HEK293 (cell line): ENCODE measurements at regions not wholly inside any gene's neighbourhood (a gene's known extent, or its start where the extent isn't known, plus 50 kb on each side); places are given as distances from the start of the nearest gene placed in this dataset.

Experiments used
- CTCF ChIA-PET: fragments of 350-600 bp; formaldehyde crosslinking; extraction: SDS; loops from one replicate; lab custom pipeline; 2021; ENCODE audit warnings: antibody characterized with exemption; lab: Yijun Ruan, JAX
- POLR2A ChIA-PET: fragments of 300-600 bp; formaldehyde crosslinking; extraction: SDS; loops from one replicate; lab custom pipeline; 2020; ENCODE audit warnings: antibody characterized with exemption, inconsistent platforms; lab: Yijun Ruan, JAX
- H3K27ac ChIP-seq: fragments of 200-500 bp; sonication (Bioruptor generic); 2 replicates; pipeline ENCODE4 v1.5.1; 2014; ENCODE audit warnings: low read depth, low read length, control low read depth, inconsistent platforms; ENCODE audit errors: extremely low read depth
- H3K36me3 ChIP-seq, 2 experiments: fragments of 200-500 bp in 1 of 2; sonication (Bioruptor generic) in 1 of 2; 1 replicate in 1 of 2; 2 replicates in 1 of 2; pipeline ENCODE4 v1.5.1; 2014 to 2017; ENCODE audit warnings: inconsistent platforms in 2 of 2, low read length in 2 of 2; ENCODE audit not compliant: control insufficient read depth in 2 of 2, insufficient read depth in 1 of 2
- H3K4me1 ChIP-seq: fragments of 200-500 bp; sonication (Bioruptor generic); 2 replicates; pipeline ENCODE4 v1.5.1; 2014; ENCODE audit warnings: mild to moderate bottlenecking, low read length, inconsistent platforms; ENCODE audit not compliant: control insufficient read depth, insufficient read depth
- H3K4me3 ChIP-seq: 2 replicates; pipeline ENCODE4 v1.5.1; 2011; ENCODE audit warnings: low read depth, mild to moderate bottlenecking, control low read depth, low read length, moderate library complexity
- H3K9me3 ChIP-seq: fragments of 200-500 bp; sonication (Bioruptor generic); 2 replicates; pipeline ENCODE4 v1.5.1; 2014; ENCODE audit warnings: low read depth, low read length, inconsistent platforms; ENCODE audit not compliant: control insufficient read depth, insufficient read depth
- KLF9 ChIP-seq: fragments of 450-650 bp; formaldehyde crosslinking; IDR thresholded peaks from 2 replicates; pipeline ENCODE4 v1.5.1; 2016; ENCODE audit warnings: missing biosample characterization, missing genetic modification characterization, low read depth
- MYNN ChIP-seq: fragments of 450-650 bp; formaldehyde crosslinking; IDR thresholded peaks from 2 replicates; pipeline ENCODE4 v1.5.1; 2016; ENCODE audit warnings: missing biosample characterization, missing genetic modification characterization, borderline replicate concordance
- SCRT1 ChIP-seq: fragments of 450-650 bp; formaldehyde crosslinking; IDR thresholded peaks from 2 replicates; pipeline ENCODE4 v1.5.1; 2016; ENCODE audit warnings: missing biosample characterization, missing genetic modification characterization, borderline replicate concordance
- SETDB1 ChIP-seq: IDR thresholded peaks from one replicate; pipeline ENCODE4 v1.6.1; 2017; ENCODE audit warnings: mild to moderate bottlenecking, low read length, moderate library complexity, mixed read lengths; ENCODE audit not compliant: insufficient read length
- ZNF157 ChIP-seq: fragments of 450-650 bp; formaldehyde crosslinking; IDR thresholded peaks from 2 replicates; pipeline ENCODE4 v1.5.1; 2016; ENCODE audit warnings: missing biosample characterization, missing genetic modification characterization
- ZNF16 ChIP-seq: fragments of 450-650 bp; formaldehyde crosslinking; IDR thresholded peaks from 2 replicates; pipeline ENCODE4 v1.5.1; 2016; ENCODE audit warnings: low read depth, missing biosample characterization, missing genetic modification characterization
- ZNF19 ChIP-seq: fragments of 450-650 bp; formaldehyde crosslinking; IDR thresholded peaks from 2 replicates; pipeline ENCODE4; 2016; ENCODE audit warnings: missing biosample characterization, missing genetic modification characterization, low read depth
- ZNF223 ChIP-seq: fragments of 450-650 bp; formaldehyde crosslinking; IDR thresholded peaks from 2 replicates; pipeline ENCODE4 v1.5.1; 2016; ENCODE audit warnings: missing biosample characterization, missing genetic modification characterization
- ZNF239 ChIP-seq: fragments of 450-650 bp; formaldehyde crosslinking; IDR thresholded peaks from 2 replicates; pipeline ENCODE4 v1.5.1; 2016; ENCODE audit warnings: missing biosample characterization, missing genetic modification characterization
- ZNF404 ChIP-seq: fragments of 450-650 bp; formaldehyde crosslinking; IDR thresholded peaks from 2 replicates; pipeline ENCODE4 v1.5.1; 2017; ENCODE audit warnings: missing biosample characterization, missing genetic modification characterization
- ZNF521 ChIP-seq: fragments of 450-650 bp; formaldehyde crosslinking; IDR thresholded peaks from 2 replicates; pipeline ENCODE4 v1.5.1; 2017; ENCODE audit warnings: missing biosample characterization, mild to moderate bottlenecking, missing genetic modification characterization
- ZNF629 ChIP-seq: fragments of 450-650 bp; formaldehyde crosslinking; IDR thresholded peaks from 2 replicates; pipeline ENCODE4 v1.5.1; 2017; ENCODE audit warnings: missing biosample characterization, missing genetic modification characterization
- ZNF76 ChIP-seq: fragments of 450-650 bp; formaldehyde crosslinking; IDR thresholded peaks from 2 replicates; pipeline ENCODE4; 2016; ENCODE audit warnings: low read depth, missing biosample characterization, missing genetic modification characterization, borderline replicate concordance
- ZSCAN16 ChIP-seq: fragments of 450-650 bp; formaldehyde crosslinking; IDR thresholded peaks from 2 replicates; pipeline ENCODE4 v1.5.1; 2016; ENCODE audit warnings: missing biosample characterization, missing genetic modification characterization
- TF ChIP-seq, protein P1 (sequence below): fragments of 450-650 bp; formaldehyde crosslinking; IDR thresholded peaks from 2 replicates; pipeline ENCODE4 v1.5.1; 2016; ENCODE audit warnings: missing biosample characterization, missing genetic modification characterization, borderline replicate concordance
- TF ChIP-seq, protein P2 (sequence below): fragments of 450-650 bp; formaldehyde crosslinking; IDR thresholded peaks from 2 replicates; pipeline ENCODE4 v1.5.1; 2016; ENCODE audit warnings: missing biosample characterization, missing genetic modification characterization
- TF ChIP-seq, protein P3 (sequence below): fragments of 450-650 bp; formaldehyde crosslinking; IDR thresholded peaks from 2 replicates; pipeline ENCODE4 v1.5.1; 2016; ENCODE audit warnings: missing biosample characterization, missing genetic modification characterization

DNA sequence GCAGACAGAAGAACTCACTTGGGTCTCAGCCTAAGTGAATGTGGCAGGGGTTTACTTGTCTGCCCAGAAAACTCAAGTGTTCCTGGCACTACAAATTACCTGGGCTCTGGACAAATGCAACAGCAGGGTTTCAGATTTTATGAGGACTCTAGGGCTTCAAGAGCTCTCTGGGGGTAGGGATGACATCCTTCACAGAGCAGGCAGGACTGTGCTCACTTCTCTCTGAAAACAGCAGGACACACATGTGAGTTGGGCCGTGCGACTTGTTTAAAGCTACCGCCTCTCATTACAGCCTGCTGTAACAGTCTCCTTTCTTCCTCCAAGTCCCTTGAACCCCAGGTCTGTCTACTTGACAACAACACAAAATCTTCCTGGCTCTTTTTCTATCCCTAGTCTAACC, 212.6 kb downstream of the EN1 start:
- TF ChIP-seq MYNN (tag by site-specific recombination), result no peak
- no peak for TF ChIP-seq SCRT1 (tag by site-specific recombination)
- TF ChIP-seq ZNF16 (tag by site-specific recombination), result no peak
- TF ChIP-seq ZNF76 (tag by site-specific recombination), result no peak
- no peak for TF ChIP-seq ZNF521 (tag by site-specific recombination)
- TF ChIP-seq, protein P1, sequence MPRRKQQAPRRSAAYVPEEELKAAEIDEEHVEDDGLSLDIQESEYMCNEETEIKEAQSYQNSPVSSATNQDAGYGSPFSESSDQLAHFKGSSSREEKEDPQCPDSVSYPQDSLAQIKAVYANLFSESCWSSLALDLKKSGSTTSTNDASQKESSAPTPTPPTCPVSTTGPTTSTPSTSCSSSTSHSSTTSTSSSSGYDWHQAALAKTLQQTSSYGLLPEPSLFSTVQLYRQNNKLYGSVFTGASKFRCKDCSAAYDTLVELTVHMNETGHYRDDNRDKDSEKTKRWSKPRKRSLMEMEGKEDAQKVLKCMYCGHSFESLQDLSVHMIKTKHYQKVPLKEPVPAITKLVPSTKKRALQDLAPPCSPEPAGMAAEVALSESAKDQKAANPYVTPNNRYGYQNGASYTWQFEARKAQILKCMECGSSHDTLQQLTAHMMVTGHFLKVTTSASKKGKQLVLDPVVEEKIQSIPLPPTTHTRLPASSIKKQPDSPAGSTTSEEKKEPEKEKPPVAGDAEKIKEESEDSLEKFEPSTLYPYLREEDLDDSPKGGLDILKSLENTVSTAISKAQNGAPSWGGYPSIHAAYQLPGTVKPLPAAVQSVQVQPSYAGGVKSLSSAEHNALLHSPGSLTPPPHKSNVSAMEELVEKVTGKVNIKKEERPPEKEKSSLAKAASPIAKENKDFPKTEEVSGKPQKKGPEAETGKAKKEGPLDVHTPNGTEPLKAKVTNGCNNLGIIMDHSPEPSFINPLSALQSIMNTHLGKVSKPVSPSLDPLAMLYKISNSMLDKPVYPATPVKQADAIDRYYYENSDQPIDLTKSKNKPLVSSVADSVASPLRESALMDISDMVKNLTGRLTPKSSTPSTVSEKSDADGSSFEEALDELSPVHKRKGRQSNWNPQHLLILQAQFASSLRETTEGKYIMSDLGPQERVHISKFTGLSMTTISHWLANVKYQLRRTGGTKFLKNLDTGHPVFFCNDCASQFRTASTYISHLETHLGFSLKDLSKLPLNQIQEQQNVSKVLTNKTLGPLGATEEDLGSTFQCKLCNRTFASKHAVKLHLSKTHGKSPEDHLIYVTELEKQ (tag by site-specific recombination), result no peak
- no peak for TF ChIP-seq ZNF239 (tag by site-specific recombination)

DNA sequence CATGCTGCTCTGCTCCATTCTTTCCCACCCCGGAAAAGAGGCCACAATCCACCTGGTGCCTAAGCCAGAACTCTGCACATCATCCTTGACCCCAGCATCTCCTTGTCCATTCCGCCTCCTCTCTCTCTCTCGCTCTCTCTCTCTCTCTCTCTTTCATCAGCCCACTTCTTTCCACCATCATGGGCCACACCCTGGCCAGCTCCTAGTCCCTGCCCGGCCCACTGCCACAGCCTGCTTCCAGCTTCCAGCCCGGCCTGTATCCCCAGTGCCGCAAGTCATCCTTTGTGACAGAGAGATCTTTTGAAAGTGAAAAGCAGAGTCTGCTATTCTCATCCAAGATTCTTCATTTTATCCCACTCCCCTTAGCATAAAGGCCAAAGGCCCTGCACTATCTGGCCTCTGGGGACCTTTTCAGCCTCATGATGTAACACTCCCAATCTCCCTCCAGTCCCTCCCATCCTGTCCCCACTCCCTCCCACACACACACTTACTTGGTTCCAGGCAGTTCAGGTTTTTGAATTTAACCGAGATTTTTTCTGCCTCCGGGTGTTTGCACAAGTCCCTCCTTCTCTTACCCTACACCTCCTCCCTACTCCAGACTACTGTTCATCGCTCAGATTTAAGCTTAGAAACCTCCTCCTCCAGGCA, 214.0 kb downstream of the EN1 start:
- no peak overlapping the region for H3K27ac ChIP-seq
- POLR2A ChIA-PET, result no interaction called here
- TF ChIP-seq ZNF223 (tag by site-specific recombination), result no peak
- TF ChIP-seq ZSCAN16 (tag by site-specific recombination), result no peak
- TF ChIP-seq, protein P2, sequence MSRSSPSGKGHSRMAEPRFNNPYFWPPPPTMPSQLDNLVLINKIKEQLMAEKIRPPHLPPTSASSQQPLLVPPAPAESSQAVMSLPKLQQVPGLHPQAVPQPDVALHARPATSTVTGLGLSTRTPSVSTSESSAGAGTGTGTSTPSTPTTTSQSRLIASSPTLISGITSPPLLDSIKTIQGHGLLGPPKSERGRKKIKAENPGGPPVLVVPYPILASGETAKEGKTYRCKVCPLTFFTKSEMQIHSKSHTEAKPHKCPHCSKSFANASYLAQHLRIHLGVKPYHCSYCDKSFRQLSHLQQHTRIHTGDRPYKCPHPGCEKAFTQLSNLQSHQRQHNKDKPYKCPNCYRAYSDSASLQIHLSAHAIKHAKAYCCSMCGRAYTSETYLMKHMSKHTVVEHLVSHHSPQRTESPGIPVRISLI (tag by site-specific recombination), result no peak
- no peak for TF ChIP-seq KLF9 (tag by site-specific recombination)
- TF ChIP-seq, protein P3, sequence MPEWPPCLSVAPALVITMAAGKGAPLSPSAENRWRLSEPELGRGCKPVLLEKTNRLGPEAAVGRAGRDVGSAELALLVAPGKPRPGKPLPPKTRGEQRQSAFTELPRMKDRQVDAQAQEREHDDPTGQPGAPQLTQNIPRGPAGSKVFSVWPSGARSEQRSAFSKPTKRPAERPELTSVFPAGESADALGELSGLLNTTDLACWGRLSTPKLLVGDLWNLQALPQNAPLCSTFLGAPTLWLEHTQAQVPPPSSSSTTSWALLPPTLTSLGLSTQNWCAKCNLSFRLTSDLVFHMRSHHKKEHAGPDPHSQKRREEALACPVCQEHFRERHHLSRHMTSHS, result no peak
- TF ChIP-seq ZNF404 (tag by site-specific recombination), result no peak
- no peak for TF ChIP-seq ZNF157 (tag by site-specific recombination)
- no peak for TF ChIP-seq ZNF19 (tag by site-specific recombination)
- no peak for TF ChIP-seq ZNF629 (tag by site-specific recombination)
- TF ChIP-seq SETDB1, result no peak
- TF ChIP-seq, all 188 proteins: peak for 0
- H3K9me3 ChIP-seq, result no peaks in the 10 kb centered on the region
- no peaks in the 10 kb centered on the region for H3K4me1 ChIP-seq
- no peaks in the 10 kb centered on the region for H3K36me3 ChIP-seq
- CTCF ChIA-PET, result interaction anchor here (0.5 kb wide), 1 partner anchor 16 kb away, joined by 4 read pairs; no protein-coding TSS in a partner anchor
- H3K4me3 ChIP-seq, result no peak overlapping the region

More for the DNA sequence above, 212.6 kb downstream of the EN1 start:
- H3K9me3 ChIP-seq, result no peaks in the 10 kb centered on the region
- no peak overlapping the region for H3K4me3 ChIP-seq
- H3K27ac ChIP-seq, result no peak overlapping the region
- H3K4me1 ChIP-seq, result no peaks in the 10 kb centered on the region
- H3K36me3 ChIP-seq, result no peaks in the 10 kb centered on the region
- ChIA-PET CTCF (no interaction called here), POLR2A (no interaction called here)
